ENCODE measurements at regions not wholly inside any gene's neighbourhood (a gene's known extent, or its start where the extent isn't known, plus 50 kb on each side); places are given as distances from the start of the nearest gene placed in this dataset.
A peak's percentile ranks its signal among the peaks of the same experiment; 100 is the strongest.

- POLR2A ChIA-PET (ENCODE audit: unreplicated experiment), result interaction anchor here (0.6 kb wide), 1 partner anchor 12 kb away, joined by 5 read pairs; no protein-coding TSS in a partner anchor
- TF ChIP-seq CTCF (conservative IDR thresholded peaks at IDR 0.05), result no peak
- no peak for TF ChIP-seq EZH2 (IDR thresholded peaks at IDR 0.05; ENCODE audit: low read depth)
These were observed 123.7 kb downstream of the DAD1 start for GRCh38 chr14:22465201-22465840.

DNA sequence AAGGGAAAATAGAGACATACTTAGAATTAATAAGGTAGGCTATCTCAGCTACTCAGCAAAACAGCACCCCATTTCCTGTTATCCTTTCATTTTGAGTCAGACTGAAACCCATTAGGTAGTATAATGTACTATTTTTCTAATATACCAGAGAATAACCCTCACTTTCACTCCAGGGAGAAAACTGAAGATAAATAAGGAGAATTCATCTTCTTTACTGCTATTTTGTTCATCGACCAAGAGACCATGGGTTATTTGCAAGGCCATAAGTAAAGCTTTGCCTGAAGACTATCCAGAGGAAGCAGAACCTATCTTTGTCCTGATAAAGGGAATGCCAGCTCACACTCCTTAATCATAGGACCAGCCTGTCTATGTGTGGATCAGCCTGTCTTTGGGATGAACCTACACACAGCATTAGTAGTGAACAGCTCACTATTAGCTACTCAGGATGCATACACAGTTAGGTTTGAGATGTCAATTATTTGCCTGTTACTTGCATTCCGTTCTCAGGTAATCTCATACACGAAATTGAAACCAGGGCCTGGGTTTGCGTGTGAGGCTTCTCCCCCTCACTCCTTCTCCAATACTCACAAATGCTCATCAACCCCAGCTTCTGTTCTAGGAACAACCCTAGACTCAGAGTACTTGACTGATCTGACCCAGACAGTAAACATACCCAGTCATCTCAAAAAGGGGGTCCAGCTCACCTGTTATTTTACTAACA is 124.4 kb downstream of the DAD1 start:
- Histone ChIP-seq H4K20me1 (ENCODE audit: insufficient read depth) (no peaks in the 10 kb centered on the region), H3K9me2 (ENCODE audit: insufficient read depth) (no peaks in the 10 kb centered on the region), H3K4me3 (no peak overlapping the region), H3K27ac (no peak overlapping the region), H2AFZ (no peak overlapping the region), H3F3A (ENCODE audit: insufficient read depth, low read depth) (peaks cover 21% of the 10 kb centered on the region; the same call in 1 of the 2 replicates), H3K36me3 (ENCODE audit: low read depth) (no peaks in the 10 kb centered on the region), H3K79me2 (ENCODE audit: low read depth) (no peaks in the 10 kb centered on the region), H3K4me2 (no peak overlapping the region), H3K27me3 (ENCODE audit: insufficient read depth, low read depth) (no peaks in the 10 kb centered on the region), H3K9me3 (ENCODE audit: insufficient read depth, low read depth) (no peaks in the 10 kb centered on the region), H3K4me1 (replicated peaks; ENCODE audit: insufficient read depth) (peaks cover 31% of the 10 kb centered on the region)
- TF ChIP-seq EZH2 (IDR thresholded peaks at IDR 0.05; ENCODE audit: low read depth) (no peak), CTCF (conservative IDR thresholded peaks at IDR 0.05) (no peak)
- ChIA-PET POLR2A (ENCODE audit: unreplicated experiment) (interaction anchor here (0.6 kb wide), 1 partner anchor 13 kb away, joined by 5 read pairs; no protein-coding TSS in a partner anchor), CTCF (interaction anchor here (0.5 to 0.6 kb wide), 2 partner anchors 147 to 251 kb away, joined by 3 to 7 read pairs; no protein-coding TSS in a partner anchor)
- no TSS peak for BruUV-seq (replicated peaks)
- intact Hi-C loops (cut with micrococcal nuclease; ENCODE audit: unreplicated experiment), result no loop called here
- no peak for DNase-seq

More at GRCh38 chr14:22465201-22465840, 123.7 kb downstream of the DAD1 start:
- H3K4me3 ChIP-seq, result no peak overlapping the region
- DNase-seq, result no peak
- peaks cover 29% of the 10 kb centered on the region for H3K4me1 ChIP-seq (replicated peaks; ENCODE audit: insufficient read depth)
- peak overlapping the region; percentile 61; the same call in 1 of the 2 replicates for H3K27ac ChIP-seq
- no peaks in the 10 kb centered on the region for H3K9me3 ChIP-seq (ENCODE audit: insufficient read depth, low read depth)
- BruUV-seq (replicated peaks), result no TSS peak
- peaks cover 20% of the 10 kb centered on the region; the same call in 1 of the 2 replicates for H3F3A ChIP-seq (ENCODE audit: insufficient read depth, low read depth)
- H3K79me2 ChIP-seq (ENCODE audit: low read depth), result no peaks in the 10 kb centered on the region
- H2AFZ ChIP-seq, result no peak overlapping the region
- no peak overlapping the region; the same call in 1 of the 2 replicates for H3K4me2 ChIP-seq
- H3K9me2 ChIP-seq (ENCODE audit: insufficient read depth), result no peaks in the 10 kb centered on the region
- CTCF ChIA-PET, result interaction anchor here (0.5 to 0.6 kb wide), 2 partner anchors 148 to 252 kb away, joined by 3 to 7 read pairs; no protein-coding TSS in a partner anchor
- H3K36me3 ChIP-seq (ENCODE audit: low read depth), result no peaks in the 10 kb centered on the region
- intact Hi-C loops (cut with micrococcal nuclease; ENCODE audit: unreplicated experiment), result no loop called here
- H3K27me3 ChIP-seq (ENCODE audit: insufficient read depth, low read depth), result no peaks in the 10 kb centered on the region
- no peaks in the 10 kb centered on the region for H4K20me1 ChIP-seq (ENCODE audit: insufficient read depth)

- H3K4me2 ChIP-seq, result no peak overlapping the region
- TF ChIP-seq CTCF (conservative IDR thresholded peaks at IDR 0.05) (no peak), EZH2 (IDR thresholded peaks at IDR 0.05; ENCODE audit: low read depth) (no peak)
- no peaks in the 10 kb centered on the region for H4K20me1 ChIP-seq (ENCODE audit: insufficient read depth)
- no peaks in the 10 kb centered on the region for H3K79me2 ChIP-seq (ENCODE audit: low read depth)
- no peaks in the 10 kb centered on the region for H3K9me2 ChIP-seq (ENCODE audit: insufficient read depth)
- H3K27me3 ChIP-seq (ENCODE audit: insufficient read depth, low read depth), result no peaks in the 10 kb centered on the region
- H3K27ac ChIP-seq, result no peak overlapping the region
- DNase-seq, result no peak
- H3K4me3 ChIP-seq, result no peak overlapping the region
- peaks cover 31% of the 10 kb centered on the region for H3K4me1 ChIP-seq (replicated peaks; ENCODE audit: insufficient read depth)
- POLR2A ChIA-PET (ENCODE audit: unreplicated experiment), result no interaction called here
- intact Hi-C loops (cut with micrococcal nuclease; ENCODE audit: unreplicated experiment), result no loop called here
- no TSS peak for BruUV-seq (replicated peaks)
- H3F3A ChIP-seq (ENCODE audit: insufficient read depth, low read depth), result peaks cover 21% of the 10 kb centered on the region; the same call in 1 of the 2 replicates
- H3K36me3 ChIP-seq (ENCODE audit: low read depth), result no peaks in the 10 kb centered on the region
- H3K9me3 ChIP-seq (ENCODE audit: insufficient read depth, low read depth), result no peaks in the 10 kb centered on the region
- H2AFZ ChIP-seq, result no peak overlapping the region
- CTCF ChIA-PET, result no interaction called here
These were observed 125.3 kb downstream of the DAD1 start for GRCh38 chr14:22463763-22464173.

All from PC-9 (cell line).